Cardiac muscle cell (in vitro differentiated cells and primary cell): ENCODE measurements at regions not wholly inside any gene's neighbourhood (a gene's known extent, or its start where the extent isn't known, plus 50 kb on each side); places are given as distances from the start of the nearest gene placed in this dataset.

Experiments used
- DNase-seq, 2 donors: peaks; one replicate each; pipeline versions ENCODE4 v3.0.0 to v3.0.0-alpha.2; 2010 to 2017; ENCODE audit warnings: low read depth in 1 of 2, low spot score in 1 of 2
- H3K27ac ChIP-seq: fragments of 200-600 bp; sonication (generic); 2 replicates; pipeline ENCODE4 v1.5.1; 2016
- H3K27me3 ChIP-seq: fragments of 200-600 bp; sonication (generic); 2 replicates; pipeline ENCODE4 v1.6.0; 2016; ENCODE audit warnings: control low read depth
- H3K36me3 ChIP-seq: fragments of 200-600 bp; sonication (generic); 2 replicates; pipeline ENCODE4 v1.5.1; 2016; ENCODE audit warnings: control low read depth
- H3K4me1 ChIP-seq: fragments of 200-600 bp; sonication (generic); 2 replicates; pipeline ENCODE4 v1.8.1; 2017; ENCODE audit warnings: low read depth, mild to moderate bottlenecking, mixed run types
- H3K4me3 ChIP-seq: fragments of 200-600 bp; sonication (generic); 2 replicates; pipeline ENCODE4 v1.5.1; 2016; ENCODE audit warnings: mild to moderate bottlenecking
- H3K9me3 ChIP-seq: fragments of 200-600 bp; sonication (generic); 2 replicates; pipeline ENCODE4 v1.5.1; 2017; ENCODE audit warnings: low read depth, mild to moderate bottlenecking, control low read depth
- TF ChIP-seq, protein P1 (sequence below): IDR thresholded peaks from 2 replicates; pipeline ENCODE4 v1.5.1; 2012; ENCODE audit warnings: low read depth, mild to moderate bottlenecking, low read length

DNA sequence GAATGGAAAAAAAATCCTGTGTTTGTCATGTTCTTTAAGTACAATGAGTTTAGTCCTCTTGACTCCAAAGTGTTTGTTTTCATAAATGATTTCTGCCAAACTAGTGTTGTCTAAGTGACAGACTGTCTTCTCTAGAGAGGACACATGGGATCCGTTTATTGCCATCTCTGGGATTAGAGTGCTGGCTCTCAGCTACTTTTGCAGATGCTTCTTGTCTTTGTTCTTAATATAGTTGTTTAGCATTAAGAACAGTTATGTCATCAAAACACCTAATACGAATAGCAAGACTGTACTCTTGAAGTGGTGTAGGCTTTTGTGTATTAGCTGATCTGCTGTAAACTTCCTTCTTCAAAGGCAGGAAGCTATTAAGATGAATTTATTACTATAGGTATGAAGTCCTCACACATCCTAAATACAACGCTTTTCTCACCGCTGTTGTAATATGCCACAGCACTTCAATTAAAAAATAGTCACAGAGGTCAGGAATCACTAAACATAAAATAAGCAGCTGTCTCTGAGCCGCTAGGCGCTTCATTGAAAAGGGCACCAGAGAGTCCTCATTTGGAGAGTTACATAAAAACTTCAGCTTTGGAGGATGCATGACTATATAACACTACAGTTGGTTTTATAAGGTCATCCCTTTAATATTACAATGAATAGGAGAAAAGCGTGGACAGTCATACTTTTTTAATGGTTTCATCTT is 128.3 kb upstream of the ZNF385D start:
- H3K27ac ChIP-seq, result no peak overlapping the region
- H3K4me1 ChIP-seq, result no peaks in the 10 kb centered on the region
- H3K27me3 ChIP-seq, result no peaks in the 10 kb centered on the region
- TF ChIP-seq, protein P1, sequence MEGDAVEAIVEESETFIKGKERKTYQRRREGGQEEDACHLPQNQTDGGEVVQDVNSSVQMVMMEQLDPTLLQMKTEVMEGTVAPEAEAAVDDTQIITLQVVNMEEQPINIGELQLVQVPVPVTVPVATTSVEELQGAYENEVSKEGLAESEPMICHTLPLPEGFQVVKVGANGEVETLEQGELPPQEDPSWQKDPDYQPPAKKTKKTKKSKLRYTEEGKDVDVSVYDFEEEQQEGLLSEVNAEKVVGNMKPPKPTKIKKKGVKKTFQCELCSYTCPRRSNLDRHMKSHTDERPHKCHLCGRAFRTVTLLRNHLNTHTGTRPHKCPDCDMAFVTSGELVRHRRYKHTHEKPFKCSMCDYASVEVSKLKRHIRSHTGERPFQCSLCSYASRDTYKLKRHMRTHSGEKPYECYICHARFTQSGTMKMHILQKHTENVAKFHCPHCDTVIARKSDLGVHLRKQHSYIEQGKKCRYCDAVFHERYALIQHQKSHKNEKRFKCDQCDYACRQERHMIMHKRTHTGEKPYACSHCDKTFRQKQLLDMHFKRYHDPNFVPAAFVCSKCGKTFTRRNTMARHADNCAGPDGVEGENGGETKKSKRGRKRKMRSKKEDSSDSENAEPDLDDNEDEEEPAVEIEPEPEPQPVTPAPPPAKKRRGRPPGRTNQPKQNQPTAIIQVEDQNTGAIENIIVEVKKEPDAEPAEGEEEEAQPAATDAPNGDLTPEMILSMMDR, result no peak
- no peaks in the 10 kb centered on the region for H3K36me3 ChIP-seq
- no peak overlapping the region for H3K4me3 ChIP-seq
- no peaks in the 10 kb centered on the region for H3K9me3 ChIP-seq
- no peak for DNase-seq

DNA sequence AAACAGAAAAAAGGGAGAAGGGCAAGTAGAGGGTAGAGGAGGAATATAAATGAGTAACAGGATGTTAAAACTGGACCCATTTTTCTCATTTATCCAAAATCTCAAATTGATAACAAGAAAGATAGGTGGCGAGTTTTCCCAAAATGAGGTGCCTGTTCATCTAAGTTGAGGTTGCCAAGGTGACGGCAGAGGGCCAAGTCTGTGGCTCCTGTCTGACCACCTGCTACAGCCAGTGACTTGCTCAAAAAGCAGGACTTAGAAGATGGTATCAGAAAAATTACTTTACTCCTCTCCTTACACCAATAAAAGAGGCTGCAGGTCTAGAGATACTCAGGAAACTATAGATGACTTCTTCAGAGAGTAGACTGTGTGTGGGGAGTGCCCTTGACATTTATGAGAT is 137.6 kb upstream of the ZNF385D start:
- TF ChIP-seq, protein P1, result no peak
- H3K9me3 ChIP-seq, result no peaks in the 10 kb centered on the region
- no peak overlapping the region for H3K4me3 ChIP-seq
- H3K27me3 ChIP-seq, result no peaks in the 10 kb centered on the region
- DNase-seq, result no peak
- no peaks in the 10 kb centered on the region for H3K4me1 ChIP-seq
- no peak overlapping the region for H3K27ac ChIP-seq
- no peaks in the 10 kb centered on the region for H3K36me3 ChIP-seq

DNA sequence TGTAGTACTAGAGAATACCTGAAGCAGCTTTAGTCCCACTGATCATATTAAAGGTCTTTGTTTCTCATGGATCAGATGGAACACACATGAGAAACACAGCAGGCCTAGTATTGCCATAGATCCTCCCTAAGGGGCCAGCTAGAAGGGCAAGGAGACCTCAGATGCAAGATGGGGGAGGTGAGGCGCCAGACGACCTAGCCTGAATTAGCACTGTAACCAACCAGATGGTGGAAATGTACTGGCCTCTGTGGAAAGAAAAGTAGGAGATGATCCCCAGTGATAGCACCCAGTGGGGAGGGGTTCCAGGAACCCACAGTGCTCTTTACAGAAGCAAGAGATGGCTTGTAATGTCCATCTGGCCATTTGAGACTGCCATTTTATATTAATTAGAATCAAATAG is 138.2 kb upstream of the ZNF385D start:
- H3K27ac ChIP-seq, result no peak overlapping the region
- H3K9me3 ChIP-seq, result no peaks in the 10 kb centered on the region
- DNase-seq, result no peak
- TF ChIP-seq, protein P1, result no peak
- H3K4me1 ChIP-seq, result no peaks in the 10 kb centered on the region
- no peaks in the 10 kb centered on the region for H3K36me3 ChIP-seq
- no peak overlapping the region for H3K4me3 ChIP-seq
- H3K27me3 ChIP-seq, result no peaks in the 10 kb centered on the region

DNA sequence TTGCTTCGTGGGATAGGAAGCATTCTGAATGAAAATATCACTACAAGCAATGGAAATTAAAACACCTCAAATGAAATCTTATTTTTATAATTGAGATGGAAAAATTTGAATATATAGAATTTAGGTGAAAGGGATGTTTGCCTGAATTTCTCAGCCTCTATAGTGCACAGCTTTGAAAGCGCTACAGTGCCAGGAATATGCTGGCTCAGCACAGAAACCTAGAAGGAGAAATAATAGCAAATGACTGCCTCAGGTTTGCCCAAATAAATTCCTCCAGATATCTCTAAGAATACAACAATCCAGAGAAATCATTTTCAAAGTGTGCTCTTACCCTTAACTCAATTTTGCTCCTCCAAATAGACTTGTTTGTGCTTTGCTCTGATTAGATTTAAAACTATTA is 141.1 kb upstream of the ZNF385D start:
- no peak for DNase-seq
- no peaks in the 10 kb centered on the region for H3K27me3 ChIP-seq
- no peak overlapping the region for H3K27ac ChIP-seq
- TF ChIP-seq, protein P1, result no peak
- no peaks in the 10 kb centered on the region for H3K9me3 ChIP-seq
- H3K4me3 ChIP-seq, result no peak overlapping the region
- H3K36me3 ChIP-seq, result no peaks in the 10 kb centered on the region
- no peaks in the 10 kb centered on the region for H3K4me1 ChIP-seq

DNA sequence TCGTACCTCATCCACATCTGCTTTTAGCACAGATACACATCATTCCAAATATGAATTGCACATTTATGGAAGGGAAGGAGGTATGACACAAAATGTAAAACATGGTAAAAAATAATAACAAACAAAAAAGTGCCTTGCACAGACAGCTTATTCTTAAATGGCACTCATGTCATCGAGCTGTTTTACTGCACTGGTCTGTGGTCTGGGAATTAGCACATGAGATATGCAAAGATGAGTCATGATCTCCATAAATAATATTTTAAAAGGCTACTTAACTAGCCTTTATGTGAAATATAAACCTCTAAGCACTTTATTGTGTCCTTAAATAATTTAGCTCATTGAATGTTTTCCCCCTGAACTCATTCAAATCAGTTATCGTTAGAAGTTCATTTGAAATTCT is 142.2 kb upstream of the ZNF385D start:
- peak in 1 of 2 donors; percentile 31 for DNase-seq
- Histone ChIP-seq H3K27ac (no peak overlapping the region), H3K36me3 (no peaks in the 10 kb centered on the region), H3K4me3 (no peak overlapping the region), H3K9me3 (no peaks in the 10 kb centered on the region), H3K27me3 (no peaks in the 10 kb centered on the region), H3K4me1 (no peaks in the 10 kb centered on the region)
- TF ChIP-seq, protein P1, result no peak
